H1 (cell line): ENCODE measurements at regions not wholly inside any gene's neighbourhood (a gene's known extent, or its start where the extent isn't known, plus 50 kb on each side); places are given as distances from the start of the nearest gene placed in this dataset.

Experiments used
- CTCF ChIP-seq, 3 experiments: IDR thresholded peaks; 1 replicate in 2 of 3; 2 replicates in 1 of 3; pipeline versions ENCODE4 v1.5.1 to v1.6.1; 2011; ENCODE audit warnings: low read length in 3 of 3, mild to moderate bottlenecking in 3 of 3, inconsistent platforms in 2 of 3, low read depth in 1 of 3, moderate library complexity in 1 of 3; ENCODE audit not compliant: insufficient read depth in 1 of 3; ENCODE audit errors: control extremely low read depth in 1 of 3
- EZH2 ChIP-seq: fragments of 200-600 bp; sonication (generic); IDR thresholded peaks from 2 replicates; pipeline ENCODE4 v1.7.1; 2012; ENCODE audit warnings: low read depth, mild to moderate bottlenecking, moderate library complexity, low read length, inconsistent platforms; ENCODE audit not compliant: severe bottlenecking
- GABPA ChIP-seq: IDR thresholded peaks from 2 replicates; pipeline ENCODE4 v1.6.1; 2011; ENCODE audit warnings: mild to moderate bottlenecking, low read length, moderate library complexity, borderline replicate concordance; ENCODE audit not compliant: insufficient read depth
- PHF8 ChIP-seq: fragments of 200-600 bp; sonication (generic); conservative IDR thresholded peaks from 2 replicates; pipeline ENCODE4 v1.7.1; 2012; ENCODE audit warnings: low read depth, mild to moderate bottlenecking, inconsistent platforms, low read length, moderate library complexity
- POLR2A ChIP-seq, 2 experiments: IDR thresholded peaks; 1 replicate in 1 of 2; 2 replicates in 1 of 2; pipeline ENCODE4 v1.6.1; 2011; ENCODE audit warnings: low read depth in 2 of 2, low read length in 2 of 2, mild to moderate bottlenecking in 2 of 2; ENCODE audit errors: control extremely low read depth in 1 of 2
- POLR2AphosphoS5 ChIP-seq: IDR thresholded peaks from 2 replicates; pipeline ENCODE4 v1.6.1; 2011; ENCODE audit warnings: low read depth, low read length
- POU5F1 ChIP-seq: IDR thresholded peaks from 2 replicates; pipeline ENCODE4 v1.6.1; 2011; ENCODE audit warnings: low read depth, mild to moderate bottlenecking, low read length, moderate library complexity
- RAD21 ChIP-seq, 2 experiments: IDR thresholded peaks in 1 of 2; conservative IDR thresholded peaks in 1 of 2; 2 replicates each; pipeline ENCODE4 v1.6.1; 2011; ENCODE audit warnings: low read depth in 2 of 2, low read length in 2 of 2, improper control_type of control experiment in 1 of 2, inconsistent platforms in 1 of 2, mild to moderate bottlenecking in 1 of 2, moderate library complexity in 1 of 2
- USF2 ChIP-seq: IDR thresholded peaks from 2 replicates; pipeline ENCODE4 v1.6.1; 2011; ENCODE audit warnings: low read length, improper control_type of control experiment

GRCh38 chr12:81843599-81843998 lies 84.4 kb upstream of the PPFIA2 start:
- TF ChIP-seq RAD21 (IDR thresholded peaks at IDR 0.05 in 1 of 2, conservative IDR thresholded peaks at IDR 0.05 in 1 of 2; ENCODE audit: low read depth in 2 of 2, low read length in 2 of 2) (no peak), POLR2A (IDR thresholded peaks at IDR 0.05; ENCODE audit: control extremely low read depth in 1 of 2, low read depth in 2 of 2, low read length in 2 of 2) (no peak), CTCF (IDR thresholded peaks at IDR 0.05; ENCODE audit: control extremely low read depth in 1 of 3, insufficient read depth in 1 of 3, low read depth in 1 of 3, low read length in 3 of 3) (no peak), POU5F1 (no peak), POLR2AphosphoS5 (no peak), EZH2 (no peak), PHF8 (no peak), USF2 (no peak), GABPA (no peak)
